ENCODE measurements at regions not wholly inside any gene's neighbourhood (a gene's known extent, or its start where the extent isn't known, plus 50 kb on each side); places are given as distances from the start of the nearest gene placed in this dataset.
"Not testable (repeated sequence)": the region's sequence is repeated elsewhere in the genome, so short reads cannot be mapped to it uniquely, and the experiment has no call there.

GRCh38 chr12:46965880-46966279, 113.5 kb upstream of the PCED1B start:
- H3K9me3 ChIP-seq (ENCODE audit: insufficient read depth, low read length): no peaks in the 10 kb centered on the region
- H4K20me1 ChIP-seq (ENCODE audit: low read depth, low read length): no peaks in the 10 kb centered on the region
- H3K27ac ChIP-seq (ENCODE audit: low read depth, low read length): no peak overlapping the region
- H3K4me3 ChIP-seq (ENCODE audit: insufficient read depth, low read length, poor library complexity, severe bottlenecking): no peak overlapping the region
- no peak overlapping the region for H3K4me2 ChIP-seq (ENCODE audit: low read depth, low read length, poor library complexity, severe bottlenecking)
- H2AFZ ChIP-seq (ENCODE audit: low read depth, low read length, severe bottlenecking): no peak overlapping the region
- no peaks in the 10 kb centered on the region for H3K36me3 ChIP-seq (ENCODE audit: low read length)
- no peak for TF ChIP-seq EZH2phosphoT487 (conservative IDR thresholded peaks at IDR 0.05; ENCODE audit: low read length)
- no peak for TF ChIP-seq CTCF (IDR thresholded peaks at IDR 0.05; ENCODE audit: insufficient read depth, low read length, poor library complexity, severe bottlenecking)
- no peak overlapping the region for H3K9ac ChIP-seq (ENCODE audit: low read length)
- H3K9me2 ChIP-seq (replicated peaks; ENCODE audit: insufficient read depth, low read length): no peaks in the 10 kb centered on the region
- H3K79me2 ChIP-seq (ENCODE audit: insufficient read depth, low read length): no peaks in the 10 kb centered on the region
- H3F3A ChIP-seq (ENCODE audit: insufficient read depth): no peaks in the 10 kb centered on the region
- H3K27me3 ChIP-seq (ENCODE audit: low read length): no peaks in the 10 kb centered on the region

- Histone ChIP-seq H4K20me1 (ENCODE audit: low read depth, low read length) (no peaks in the 10 kb centered on the region), H2AFZ (ENCODE audit: low read depth, low read length, severe bottlenecking) (no peak overlapping the region), H3K9ac (ENCODE audit: low read length) (no peak overlapping the region), H3K27ac (ENCODE audit: low read depth, low read length) (no peak overlapping the region), H3K27me3 (ENCODE audit: low read length) (no peaks in the 10 kb centered on the region), H3K9me2 (replicated peaks; ENCODE audit: insufficient read depth, low read length) (no peaks in the 10 kb centered on the region), H3K36me3 (ENCODE audit: low read length) (no peaks in the 10 kb centered on the region), H3K9me3 (ENCODE audit: insufficient read depth, low read length) (no peaks in the 10 kb centered on the region), H3K79me2 (ENCODE audit: insufficient read depth, low read length) (no peaks in the 10 kb centered on the region), H3K4me3 (ENCODE audit: insufficient read depth, low read length, poor library complexity, severe bottlenecking) (no peak overlapping the region), H3K4me2 (ENCODE audit: low read depth, low read length, poor library complexity, severe bottlenecking) (no peak overlapping the region), H3F3A (ENCODE audit: insufficient read depth) (no peaks in the 10 kb centered on the region)
- TF ChIP-seq EZH2phosphoT487 (conservative IDR thresholded peaks at IDR 0.05; ENCODE audit: low read length) (no peak), CTCF (IDR thresholded peaks at IDR 0.05; ENCODE audit: insufficient read depth, low read length, poor library complexity, severe bottlenecking) (no peak)
Measured at GRCh38 chr12:46970636-46971035, 108.8 kb upstream of the PCED1B start.

GRCh38 chr12:46973937-46974336, 105.5 kb upstream of the PCED1B start:
- not testable (repeated sequence) for H3K9ac ChIP-seq (ENCODE audit: low read length); H2AFZ ChIP-seq (ENCODE audit: low read depth, low read length, severe bottlenecking); H3F3A ChIP-seq (ENCODE audit: insufficient read depth); H4K20me1 ChIP-seq (ENCODE audit: low read depth, low read length); H3K36me3 ChIP-seq (ENCODE audit: low read length); H3K9me2 ChIP-seq (replicated peaks; ENCODE audit: insufficient read depth, low read length); H3K27ac ChIP-seq (ENCODE audit: low read depth, low read length); H3K4me3 ChIP-seq (ENCODE audit: insufficient read depth, low read length, poor library complexity, severe bottlenecking); H3K9me3 ChIP-seq (ENCODE audit: insufficient read depth, low read length); H3K4me2 ChIP-seq (ENCODE audit: low read depth, low read length, poor library complexity, severe bottlenecking); H3K79me2 ChIP-seq (ENCODE audit: insufficient read depth, low read length); H3K27me3 ChIP-seq (ENCODE audit: low read length)

GRCh38 chr12:46977871-46978375, 101.5 kb upstream of the PCED1B start:
- no peak overlapping the region for H3K9ac ChIP-seq (ENCODE audit: low read length)
- TF ChIP-seq EZH2phosphoT487 (conservative IDR thresholded peaks at IDR 0.05; ENCODE audit: low read length): no peak
- no peak for TF ChIP-seq CTCF (IDR thresholded peaks at IDR 0.05; ENCODE audit: insufficient read depth, low read length, poor library complexity, severe bottlenecking)
- no peaks in the 10 kb centered on the region for H3K36me3 ChIP-seq (ENCODE audit: low read length)
- no peak overlapping the region for H3K4me3 ChIP-seq (ENCODE audit: insufficient read depth, low read length, poor library complexity, severe bottlenecking)
- no peaks in the 10 kb centered on the region for H3K9me2 ChIP-seq (replicated peaks; ENCODE audit: insufficient read depth, low read length)
- H3K4me2 ChIP-seq (ENCODE audit: low read depth, low read length, poor library complexity, severe bottlenecking): no peak overlapping the region
- no peaks in the 10 kb centered on the region for H4K20me1 ChIP-seq (ENCODE audit: low read depth, low read length)
- H3K9me3 ChIP-seq (ENCODE audit: insufficient read depth, low read length): no peaks in the 10 kb centered on the region
- no peaks in the 10 kb centered on the region for H3K27me3 ChIP-seq (ENCODE audit: low read length)
- no peak overlapping the region for H2AFZ ChIP-seq (ENCODE audit: low read depth, low read length, severe bottlenecking)
- no peak overlapping the region for H3K27ac ChIP-seq (ENCODE audit: low read depth, low read length)
- no peaks in the 10 kb centered on the region for H3K79me2 ChIP-seq (ENCODE audit: insufficient read depth, low read length)
- H3F3A ChIP-seq (ENCODE audit: insufficient read depth): no peaks in the 10 kb centered on the region

All from SU-DHL-6 (cell line).